SK-N-SH treated with all-trans-retinoic acid at 6 μM for 48 hours (cell line): ENCODE measurements at regions not wholly inside any gene's neighbourhood (a gene's known extent, or its start where the extent isn't known, plus 50 kb on each side); places are given as distances from the start of the nearest gene placed in this dataset.

Experiments used
- ATAC-seq: fragments of 200-7000 bp; cut with Tn5 transposase; 3 replicates; pipeline ENCODE4 v1.9.1; 2020; ENCODE audit warnings: mild to moderate bottlenecking, moderate library complexity
- ARNTL ChIP-seq: fragments of 450-650 bp; formaldehyde crosslinking; IDR thresholded peaks from 2 replicates; pipeline ENCODE4 v1.5.0; 2020; ENCODE audit warnings: low read depth, mild to moderate bottlenecking, moderate library complexity, borderline replicate concordance
- BACH2 ChIP-seq: fragments of 250-450 bp; sonication (Bioruptor Pico); IDR thresholded peaks from 2 replicates; pipeline ENCODE4 v1.9.0; 2021; ENCODE audit warnings: mild to moderate bottlenecking, borderline replicate concordance
- CSDC2 ChIP-seq: fragments of 250-450 bp; sonication (Bioruptor Pico); IDR thresholded peaks from 2 replicates; pipeline ENCODE4 v1.5.0; 2020; ENCODE audit warnings: mild to moderate bottlenecking, moderate library complexity
- ESRRG ChIP-seq: fragments of 250-450 bp; sonication (Bioruptor Pico); IDR thresholded peaks from 2 replicates; pipeline ENCODE4 v1.6.1; 2021; ENCODE audit warnings: mild to moderate bottlenecking
- GLIS3 ChIP-seq: fragments of 250-450 bp; sonication (Bioruptor Pico); IDR thresholded peaks from 2 replicates; pipeline ENCODE4 v1.5.0; 2020; ENCODE audit warnings: mild to moderate bottlenecking, moderate library complexity
- ISL1 ChIP-seq: fragments of 250-450 bp; sonication (Bioruptor Pico); IDR thresholded peaks from 2 replicates; pipeline ENCODE4 v2.1.2; 2022; ENCODE audit warnings: mild to moderate bottlenecking, moderate library complexity
- OSR1 ChIP-seq: fragments of 250-450 bp; sonication (Bioruptor Pico); IDR thresholded peaks from 2 replicates; pipeline ENCODE4 v1.8.0; 2022; ENCODE audit warnings: moderate library complexity, mild to moderate bottlenecking, inconsistent platforms
- PPARA ChIP-seq: fragments of 250-450 bp; sonication (Bioruptor Pico); IDR thresholded peaks from 2 replicates; pipeline ENCODE4 v1.5.0; 2020; ENCODE audit warnings: mild to moderate bottlenecking, borderline replicate concordance
- RARB ChIP-seq: fragments of 250-450 bp; sonication (Bioruptor Pico); IDR thresholded peaks from 2 replicates; pipeline ENCODE4 v1.8.0; 2021; ENCODE audit warnings: mild to moderate bottlenecking, moderate library complexity
- SNAI2 ChIP-seq: fragments of 250-450 bp; sonication (Bioruptor Pico); IDR thresholded peaks from 2 replicates; pipeline ENCODE4 v1.5.0; 2020; ENCODE audit warnings: mild to moderate bottlenecking, moderate library complexity
- TCF4 ChIP-seq: fragments of 250-450 bp; sonication (Bioruptor Pico); IDR thresholded peaks from 2 replicates; pipeline ENCODE4 v1.8.0; 2021; ENCODE audit warnings: mild to moderate bottlenecking, moderate library complexity, borderline replicate concordance
- TOX ChIP-seq: fragments of 250-450 bp; sonication (Bioruptor Pico); IDR thresholded peaks from 2 replicates; pipeline ENCODE4 v1.8.0; 2021; ENCODE audit warnings: mild to moderate bottlenecking, moderate library complexity, borderline replicate concordance
- ZC3H10 ChIP-seq: fragments of 250-450 bp; sonication (Bioruptor Pico); IDR thresholded peaks from 2 replicates; pipeline ENCODE4 v1.5.1; 2021; ENCODE audit warnings: mild to moderate bottlenecking, moderate library complexity
- ZFP3 ChIP-seq: fragments of 250-450 bp; sonication (Bioruptor Pico); IDR thresholded peaks from 2 replicates; pipeline ENCODE4 v1.5.0; 2020; ENCODE audit warnings: mild to moderate bottlenecking, moderate library complexity
- ZFP30 ChIP-seq: fragments of 450-650 bp; formaldehyde crosslinking; IDR thresholded peaks from 2 replicates; pipeline ENCODE4 v1.5.0; 2022; ENCODE audit warnings: mild to moderate bottlenecking, moderate library complexity
- ZNF565 ChIP-seq: fragments of 450-650 bp; formaldehyde crosslinking; conservative IDR thresholded peaks from 2 replicates; pipeline ENCODE4 v1.5.0; 2020; ENCODE audit warnings: low read depth, mild to moderate bottlenecking, moderate library complexity
- ZNF70 ChIP-seq: fragments of 450-650 bp; formaldehyde crosslinking; IDR thresholded peaks from 2 replicates; pipeline ENCODE4 v1.5.0; 2020; ENCODE audit warnings: mild to moderate bottlenecking, moderate library complexity
- TF ChIP-seq, protein P1 (sequence below): fragments of 250-450 bp; sonication (Bioruptor Pico); IDR thresholded peaks from 2 replicates; pipeline ENCODE4 v1.5.0; 2020; ENCODE audit warnings: mild to moderate bottlenecking, moderate library complexity
- TF ChIP-seq, protein P2 (sequence below): fragments of 250-450 bp; sonication (Bioruptor Pico); IDR thresholded peaks from 2 replicates; pipeline ENCODE4 v1.8.0; 2020; ENCODE audit warnings: mild to moderate bottlenecking, moderate library complexity, borderline replicate concordance
- TF ChIP-seq, protein P3 (sequence below): fragments of 250-450 bp; sonication (Bioruptor Pico); IDR thresholded peaks from 2 replicates; pipeline ENCODE4 v1.5.1; 2021; ENCODE audit warnings: mild to moderate bottlenecking, moderate library complexity
- TF ChIP-seq, protein P4 (sequence below): fragments of 250-450 bp; sonication (Bioruptor Pico); IDR thresholded peaks from 2 replicates; pipeline ENCODE4 v1.8.0; 2021; ENCODE audit warnings: low read depth, mild to moderate bottlenecking, moderate library complexity, borderline replicate concordance
- TF ChIP-seq, protein P5 (sequence below): fragments of 250-450 bp; sonication (Bioruptor Pico); IDR thresholded peaks from 2 replicates; pipeline ENCODE4 v1.5.1; 2020; ENCODE audit warnings: low read depth, mild to moderate bottlenecking, moderate library complexity

DNA sequence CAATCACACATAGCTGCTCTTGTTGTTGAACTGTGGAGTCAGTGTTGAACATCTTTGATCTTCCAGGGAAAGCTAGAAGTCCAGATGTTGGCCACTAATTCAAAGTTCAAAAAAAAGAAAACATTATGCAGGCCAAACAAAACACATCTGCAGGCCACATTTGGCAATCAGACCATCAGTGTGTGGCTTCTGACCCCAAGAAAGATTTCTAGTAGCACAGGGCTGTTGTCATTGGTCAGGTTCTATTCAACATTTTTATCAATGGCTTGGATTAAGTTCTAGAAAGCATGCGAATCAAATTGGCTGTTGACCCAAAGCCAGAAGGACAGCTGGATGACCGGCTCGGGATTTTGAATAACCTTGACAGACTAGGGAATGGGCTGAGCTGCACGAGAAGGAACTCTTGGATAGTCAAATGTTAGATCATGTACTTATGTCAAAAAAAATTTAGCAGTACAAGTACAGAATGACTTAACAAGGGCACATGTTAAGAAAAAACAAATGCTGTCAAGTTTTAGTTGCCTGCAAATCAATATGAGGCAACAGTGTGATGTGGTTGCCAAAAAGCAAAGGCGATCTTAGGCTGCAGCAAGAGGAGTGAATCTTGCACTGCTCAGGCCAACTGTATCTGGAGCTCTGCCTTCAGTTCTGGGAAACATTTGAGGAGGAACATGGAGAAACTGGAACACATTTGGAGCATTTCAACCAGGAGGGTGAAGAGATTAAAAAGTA lies 187.6 kb downstream of the RGS9 start:
- no peak for ATAC-seq
- no peak; the same call in 1 of the 2 replicates for TF ChIP-seq TCF4 (CRISPR knock-in tag)
- TF ChIP-seq PPARA (CRISPR knock-in tag): no peak
- no peak for TF ChIP-seq ZFP3 (CRISPR knock-in tag)
- no peak for TF ChIP-seq ZC3H10
- TF ChIP-seq, protein P1, sequence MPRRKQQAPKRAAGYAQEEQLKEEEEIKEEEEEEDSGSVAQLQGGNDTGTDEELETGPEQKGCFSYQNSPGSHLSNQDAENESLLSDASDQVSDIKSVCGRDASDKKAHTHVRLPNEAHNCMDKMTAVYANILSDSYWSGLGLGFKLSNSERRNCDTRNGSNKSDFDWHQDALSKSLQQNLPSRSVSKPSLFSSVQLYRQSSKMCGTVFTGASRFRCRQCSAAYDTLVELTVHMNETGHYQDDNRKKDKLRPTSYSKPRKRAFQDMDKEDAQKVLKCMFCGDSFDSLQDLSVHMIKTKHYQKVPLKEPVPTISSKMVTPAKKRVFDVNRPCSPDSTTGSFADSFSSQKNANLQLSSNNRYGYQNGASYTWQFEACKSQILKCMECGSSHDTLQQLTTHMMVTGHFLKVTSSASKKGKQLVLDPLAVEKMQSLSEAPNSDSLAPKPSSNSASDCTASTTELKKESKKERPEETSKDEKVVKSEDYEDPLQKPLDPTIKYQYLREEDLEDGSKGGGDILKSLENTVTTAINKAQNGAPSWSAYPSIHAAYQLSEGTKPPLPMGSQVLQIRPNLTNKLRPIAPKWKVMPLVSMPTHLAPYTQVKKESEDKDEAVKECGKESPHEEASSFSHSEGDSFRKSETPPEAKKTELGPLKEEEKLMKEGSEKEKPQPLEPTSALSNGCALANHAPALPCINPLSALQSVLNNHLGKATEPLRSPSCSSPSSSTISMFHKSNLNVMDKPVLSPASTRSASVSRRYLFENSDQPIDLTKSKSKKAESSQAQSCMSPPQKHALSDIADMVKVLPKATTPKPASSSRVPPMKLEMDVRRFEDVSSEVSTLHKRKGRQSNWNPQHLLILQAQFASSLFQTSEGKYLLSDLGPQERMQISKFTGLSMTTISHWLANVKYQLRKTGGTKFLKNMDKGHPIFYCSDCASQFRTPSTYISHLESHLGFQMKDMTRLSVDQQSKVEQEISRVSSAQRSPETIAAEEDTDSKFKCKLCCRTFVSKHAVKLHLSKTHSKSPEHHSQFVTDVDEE (CRISPR knock-in tag): no peak
- TF ChIP-seq BACH2 (CRISPR knock-in tag): no peak
- TF ChIP-seq, protein P2, sequence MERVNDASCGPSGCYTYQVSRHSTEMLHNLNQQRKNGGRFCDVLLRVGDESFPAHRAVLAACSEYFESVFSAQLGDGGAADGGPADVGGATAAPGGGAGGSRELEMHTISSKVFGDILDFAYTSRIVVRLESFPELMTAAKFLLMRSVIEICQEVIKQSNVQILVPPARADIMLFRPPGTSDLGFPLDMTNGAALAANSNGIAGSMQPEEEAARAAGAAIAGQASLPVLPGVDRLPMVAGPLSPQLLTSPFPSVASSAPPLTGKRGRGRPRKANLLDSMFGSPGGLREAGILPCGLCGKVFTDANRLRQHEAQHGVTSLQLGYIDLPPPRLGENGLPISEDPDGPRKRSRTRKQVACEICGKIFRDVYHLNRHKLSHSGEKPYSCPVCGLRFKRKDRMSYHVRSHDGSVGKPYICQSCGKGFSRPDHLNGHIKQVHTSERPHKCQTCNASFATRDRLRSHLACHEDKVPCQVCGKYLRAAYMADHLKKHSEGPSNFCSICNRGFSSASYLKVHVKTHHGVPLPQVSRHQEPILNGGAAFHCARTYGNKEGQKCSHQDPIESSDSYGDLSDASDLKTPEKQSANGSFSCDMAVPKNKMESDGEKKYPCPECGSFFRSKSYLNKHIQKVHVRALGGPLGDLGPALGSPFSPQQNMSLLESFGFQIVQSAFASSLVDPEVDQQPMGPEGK (CRISPR knock-in tag): no peak
- TF ChIP-seq ISL1 (CRISPR knock-in tag): no peak
- no peak for TF ChIP-seq RARB (CRISPR knock-in tag)
- TF ChIP-seq CSDC2 (CRISPR knock-in tag): no peak
- no peak for TF ChIP-seq ZNF70 (CRISPR knock-in tag)
- TF ChIP-seq, protein P3, sequence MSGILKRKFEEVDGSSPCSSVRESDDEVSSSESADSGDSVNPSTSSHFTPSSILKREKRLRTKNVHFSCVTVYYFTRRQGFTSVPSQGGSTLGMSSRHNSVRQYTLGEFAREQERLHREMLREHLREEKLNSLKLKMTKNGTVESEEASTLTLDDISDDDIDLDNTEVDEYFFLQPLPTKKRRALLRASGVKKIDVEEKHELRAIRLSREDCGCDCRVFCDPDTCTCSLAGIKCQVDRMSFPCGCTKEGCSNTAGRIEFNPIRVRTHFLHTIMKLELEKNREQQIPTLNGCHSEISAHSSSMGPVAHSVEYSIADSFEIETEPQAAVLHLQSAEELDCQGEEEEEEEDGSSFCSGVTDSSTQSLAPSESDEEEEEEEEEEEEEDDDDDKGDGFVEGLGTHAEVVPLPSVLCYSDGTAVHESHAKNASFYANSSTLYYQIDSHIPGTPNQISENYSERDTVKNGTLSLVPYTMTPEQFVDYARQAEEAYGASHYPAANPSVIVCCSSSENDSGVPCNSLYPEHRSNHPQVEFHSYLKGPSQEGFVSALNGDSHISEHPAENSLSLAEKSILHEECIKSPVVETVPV (CRISPR knock-in tag): no peak
- no peak for TF ChIP-seq SNAI2
- no peak for TF ChIP-seq ESRRG (CRISPR knock-in tag)
- TF ChIP-seq TOX (CRISPR knock-in tag): no peak
- TF ChIP-seq, protein P4, sequence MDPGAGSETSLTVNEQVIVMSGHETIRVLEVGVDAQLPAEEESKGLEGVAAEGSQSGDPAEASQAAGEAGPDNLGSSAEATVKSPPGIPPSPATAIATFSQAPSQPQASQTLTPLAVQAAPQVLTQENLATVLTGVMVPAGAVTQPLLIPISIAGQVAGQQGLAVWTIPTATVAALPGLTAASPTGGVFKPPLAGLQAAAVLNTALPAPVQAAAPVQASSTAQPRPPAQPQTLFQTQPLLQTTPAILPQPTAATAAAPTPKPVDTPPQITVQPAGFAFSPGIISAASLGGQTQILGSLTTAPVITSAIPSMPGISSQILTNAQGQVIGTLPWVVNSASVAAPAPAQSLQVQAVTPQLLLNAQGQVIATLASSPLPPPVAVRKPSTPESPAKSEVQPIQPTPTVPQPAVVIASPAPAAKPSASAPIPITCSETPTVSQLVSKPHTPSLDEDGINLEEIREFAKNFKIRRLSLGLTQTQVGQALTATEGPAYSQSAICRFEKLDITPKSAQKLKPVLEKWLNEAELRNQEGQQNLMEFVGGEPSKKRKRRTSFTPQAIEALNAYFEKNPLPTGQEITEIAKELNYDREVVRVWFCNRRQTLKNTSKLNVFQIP: no peak
- TF ChIP-seq ZNF565 (CRISPR knock-in tag): no peak
- TF ChIP-seq, protein P5, sequence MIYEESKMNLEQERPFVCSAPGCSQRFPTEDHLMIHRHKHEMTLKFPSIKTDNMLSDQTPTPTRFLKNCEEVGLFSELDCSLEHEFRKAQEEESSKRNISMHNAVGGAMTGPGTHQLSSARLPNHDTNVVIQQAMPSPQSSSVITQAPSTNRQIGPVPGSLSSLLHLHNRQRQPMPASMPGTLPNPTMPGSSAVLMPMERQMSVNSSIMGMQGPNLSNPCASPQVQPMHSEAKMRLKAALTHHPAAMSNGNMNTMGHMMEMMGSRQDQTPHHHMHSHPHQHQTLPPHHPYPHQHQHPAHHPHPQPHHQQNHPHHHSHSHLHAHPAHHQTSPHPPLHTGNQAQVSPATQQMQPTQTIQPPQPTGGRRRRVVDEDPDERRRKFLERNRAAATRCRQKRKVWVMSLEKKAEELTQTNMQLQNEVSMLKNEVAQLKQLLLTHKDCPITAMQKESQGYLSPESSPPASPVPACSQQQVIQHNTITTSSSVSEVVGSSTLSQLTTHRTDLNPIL (CRISPR knock-in tag): no peak
- TF ChIP-seq ARNTL (CRISPR knock-in tag): no peak
- no peak for TF ChIP-seq OSR1

DNA sequence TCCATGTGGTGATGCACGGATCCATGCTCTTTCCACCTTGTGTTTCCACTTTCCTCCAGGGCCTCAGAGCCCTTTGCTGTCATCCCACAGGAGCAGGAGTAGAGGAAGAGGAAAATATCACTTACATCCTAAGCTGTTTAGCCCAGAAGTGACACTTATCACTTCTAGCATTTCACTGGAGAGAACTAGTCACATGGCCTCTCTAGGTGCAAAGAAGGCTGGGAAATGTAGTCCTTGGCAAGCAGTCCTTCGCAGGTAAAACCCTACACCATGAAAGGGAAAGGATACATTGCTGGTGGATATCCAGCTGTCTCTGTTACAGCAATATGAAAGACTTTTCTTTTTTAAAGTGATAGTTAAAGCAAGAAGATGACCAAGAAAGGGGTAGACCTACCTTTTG lies 185.9 kb downstream of the RGS9 start:
- no peak for TF ChIP-seq ESRRG (CRISPR knock-in tag)
- no peak for TF ChIP-seq GLIS3 (CRISPR knock-in tag)
- TF ChIP-seq ZFP30 (CRISPR knock-in tag): no peak
- TF ChIP-seq, protein P3 (CRISPR knock-in tag): no peak
- no peak for TF ChIP-seq BACH2 (CRISPR knock-in tag)
- no peak for TF ChIP-seq TOX (CRISPR knock-in tag)
- TF ChIP-seq PPARA (CRISPR knock-in tag): no peak
- no peak for TF ChIP-seq TCF4 (CRISPR knock-in tag)
- TF ChIP-seq ZFP3 (CRISPR knock-in tag): no peak
- TF ChIP-seq, protein P5 (CRISPR knock-in tag): no peak
- no peak for TF ChIP-seq SNAI2
- TF ChIP-seq, protein P2 (CRISPR knock-in tag): no peak
- peak; percentile 41; the same call in 1 of the 3 replicates for ATAC-seq
